DND-41 (cell line): ENCODE measurements at regions not wholly inside any gene's neighbourhood (a gene's known extent, or its start where the extent isn't known, plus 50 kb on each side); places are given as distances from the start of the nearest gene placed in this dataset.

Experiments used
- CTCF ChIP-seq: IDR thresholded peaks from 2 replicates; pipeline ENCODE4 v1.5.1; 2012; ENCODE audit warnings: borderline replicate concordance, low read length, moderate library complexity, mild to moderate bottlenecking; ENCODE audit not compliant: poor library complexity, severe bottlenecking; ENCODE audit errors: extremely low read depth
- EZH2 ChIP-seq: IDR thresholded peaks from 3 replicates; pipeline ENCODE4 v1.6.1; 2012; ENCODE audit warnings: borderline replicate concordance, low read depth, mild to moderate bottlenecking, moderate library complexity, low read length, inconsistent platforms; ENCODE audit not compliant: severe bottlenecking

GRCh38 chr10:109418795-109419194, 504.5 kb downstream of the XPNPEP1 start:
- no peak for TF ChIP-seq EZH2
- no peak for TF ChIP-seq CTCF
